ENCODE measurements at regions not wholly inside any gene's neighbourhood (a gene's known extent, or its start where the extent isn't known, plus 50 kb on each side); places are given as distances from the start of the nearest gene placed in this dataset.

DNA sequence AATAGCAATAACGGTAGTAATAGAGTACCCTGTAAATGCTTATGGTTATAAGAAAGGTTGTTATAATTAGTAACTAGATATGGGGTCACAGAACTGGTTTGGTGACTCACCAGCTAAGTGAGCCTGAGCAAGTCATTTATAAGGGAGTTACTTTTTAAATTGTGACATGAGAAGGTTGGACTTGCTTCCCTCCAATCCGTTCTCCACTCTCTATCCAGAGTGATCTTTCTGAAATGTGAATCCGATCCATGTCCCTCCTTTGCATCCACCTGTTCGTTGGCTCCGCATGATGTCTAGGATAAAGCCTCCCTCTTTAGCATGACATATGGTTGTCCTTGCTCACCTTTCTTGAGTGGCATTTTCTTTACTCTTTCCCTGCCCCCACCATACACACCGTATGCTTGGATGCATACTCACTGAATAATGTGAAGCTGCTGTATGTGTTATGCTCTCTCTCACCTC is 83.1 kb downstream of the CDC42EP3 start:
- H3K4me1 ChIP-seq (replicated peaks in 1 of 4; ENCODE audit: control insufficient read depth in 3 of 4, insufficient read depth in 4 of 4, low read length in 3 of 4) = peaks cover 0 to 19% (median 5%) of the 10 kb centered on the region in 4 experiments; a peak in 6 of 7 replicates
- H3K36me3 ChIP-seq (ENCODE audit: control insufficient read depth in 2 of 4, insufficient read depth in 4 of 4, low read length in 3 of 4) = no peaks in the 10 kb centered on the region
- H2AK5ac ChIP-seq (ENCODE audit: low read depth, low read length) = no peak overlapping the region
- H2BK12ac ChIP-seq (ENCODE audit: low read depth, low read length) = no peak overlapping the region
- H3K79me1 ChIP-seq (ENCODE audit: low read depth, low read length) = no peaks in the 10 kb centered on the region
- H3K9me3 ChIP-seq (ENCODE audit: insufficient read depth in 2 of 2, low read depth in 1 of 2, low read length in 1 of 2) = no peaks in the 10 kb centered on the region
- no peak overlapping the region for H2BK15ac ChIP-seq (ENCODE audit: low read length)
- no peaks in the 10 kb centered on the region; the same call in 1 of the 2 replicates for H3K23me2 ChIP-seq (ENCODE audit: low read depth, low read length)
- TF ChIP-seq PHF8 (conservative IDR thresholded peaks at IDR 0.05; ENCODE audit: low read depth, low read length) (no peak), NRF1 (IDR thresholded peaks at IDR 0.05; ENCODE audit: low read depth, low read length) (no peak), KDM1A (IDR thresholded peaks at IDR 0.05; ENCODE audit: borderline replicate concordance, low read length) (no peak)
- TF ChIP-seq, protein P1, sequence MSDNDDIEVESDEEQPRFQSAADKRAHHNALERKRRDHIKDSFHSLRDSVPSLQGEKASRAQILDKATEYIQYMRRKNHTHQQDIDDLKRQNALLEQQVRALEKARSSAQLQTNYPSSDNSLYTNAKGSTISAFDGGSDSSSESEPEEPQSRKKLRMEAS (IDR thresholded peaks at IDR 0.05) = no peak
- H4K91ac ChIP-seq (replicated peaks; ENCODE audit: insufficient read length, low read length) = no peak overlapping the region
- whole genome bisulfite sequencing, 2 experiments (ENCODE audit: extremely low coverage in 1 of 2, insufficient coverage in 1 of 2, insufficient read length in 1 of 2, insufficient replicate concordance in 2 of 2, low coverage in 1 of 2, low lambda C conversion rate in 2 of 2, missing lambda C conversion rate in 1 of 2) = 52% methylated on average over 6 of the region's 6 CpGs; no CpG with 5 or more reads in 1 of the 2 experiments
- H4K5ac ChIP-seq (ENCODE audit: insufficient read length, low read depth, low read length) = no peak overlapping the region
- H3K14ac ChIP-seq (ENCODE audit: insufficient read length) = no peak overlapping the region
- ChIA-PET POLR2A (ENCODE audit: partially characterized antibody) (no interaction called here), CTCF (ENCODE audit: partially characterized antibody) (interaction anchor here (0.6 kb wide), 1 partner anchor 258 kb away, joined by 3 read pairs; no protein-coding TSS in a partner anchor)
- H2BK5ac ChIP-seq (ENCODE audit: low read depth, low read length) = no peak overlapping the region
- H3K27me3 ChIP-seq (replicated peaks in 1 of 4; ENCODE audit: control insufficient read depth in 3 of 4, extremely low read depth in 1 of 4, insufficient read depth in 3 of 4, low read length in 3 of 4) = no peaks in the 10 kb centered on the region
- peak overlapping the region; percentile 62; the same call in 1 of the 2 replicates for H2BK20ac ChIP-seq (ENCODE audit: low read length)
- no peaks in the 10 kb centered on the region for H4K20me1 ChIP-seq (replicated peaks in 1 of 2; ENCODE audit: control insufficient read depth in 1 of 2, insufficient read depth in 2 of 2, low read length in 2 of 2)
- no peak overlapping the region for H4K8ac ChIP-seq (ENCODE audit: extremely low read depth, insufficient read depth, low read length)
- no peak overlapping the region for H3K4me3 ChIP-seq (ENCODE audit: extremely low read depth in 1 of 4, insufficient read depth in 2 of 4, low read depth in 3 of 4, low read length in 4 of 4)
- no peak for FAIRE-seq
- H3K4ac ChIP-seq (replicated peaks; ENCODE audit: insufficient read length, low read depth, low read length) = no peak overlapping the region
- no peak overlapping the region for H3K56ac ChIP-seq (replicated peaks; ENCODE audit: insufficient read length, low read depth, low read length)
- no peaks in the 10 kb centered on the region for H3K79me2 ChIP-seq (ENCODE audit: control insufficient read depth in 1 of 2, insufficient read depth in 2 of 2, low read length in 2 of 2)
- H3K27ac ChIP-seq (ENCODE audit: low read depth, low read length) = no peak overlapping the region
- DNase-seq (ENCODE audit: low read depth in 1 of 2, low spot score in 2 of 2) = no peak
- peak overlapping the region in 1 of 2 experiments; percentile 39; a peak in 3 of 4 replicates for H3K4me2 ChIP-seq (ENCODE audit: insufficient read depth in 1 of 2, low read depth in 2 of 2, low read length in 2 of 2)
- no peak overlapping the region; a peak in 1 of 7 replicates for H3K9ac ChIP-seq (replicated peaks in 1 of 4; ENCODE audit: extremely low read depth in 1 of 4, low read depth in 3 of 4, low read length in 3 of 4)
- H2BK120ac ChIP-seq (replicated peaks; ENCODE audit: low read depth, low read length) = no peak overlapping the region
- no peak overlapping the region for H2AFZ ChIP-seq (ENCODE audit: low read length)
- H3K18ac ChIP-seq (ENCODE audit: extremely low read depth, low read length) = no peak overlapping the region
- H3K23ac ChIP-seq (ENCODE audit: insufficient read length) = no peak overlapping the region

Measured in H1 (cell line).